GF-D8 (cell line): ENCODE measurements at regions not wholly inside any gene's neighbourhood (a gene's known extent, or its start where the extent isn't known, plus 50 kb on each side); places are given as distances from the start of the nearest gene placed in this dataset.
"Not testable (repeated sequence)": the region's sequence is repeated elsewhere in the genome, so short reads cannot be mapped to it uniquely, and the experiment has no call there.

Experiments
- DNase-seq: peaks from one replicate; lab custom pipeline; 2025; lab: John Stamatoyannopoulos, UW

GRCh38 chr2:223181561-223181960, 129.6 kb downstream of the KCNE4 start:
- no peak for DNase-seq

- no peak for DNase-seq
Observed at GRCh38 chr2:223182356-223182755, 130.4 kb downstream of the KCNE4 start.

- DNase-seq: no peak
Observed at GRCh38 chr2:223185638-223186037, 133.6 kb downstream of the KCNE4 start.

GRCh38 chr2:223187256-223187655, 135.3 kb downstream of the KCNE4 start:
- no peak for DNase-seq

GRCh38 chr2:223190561-223191206, 138.7 kb downstream of the KCNE4 start:
- DNase-seq: not testable (repeated sequence)

GRCh38 chr2:223196331-223196730, 144.3 kb downstream of the KCNE4 start:
- no peak for DNase-seq

GRCh38 chr2:223197046-223197445, 145.1 kb downstream of the KCNE4 start:
- DNase-seq: no peak

GRCh38 chr2:223199531-223200515, 147.8 kb downstream of the KCNE4 start:
- DNase-seq: no peak

- no peak for DNase-seq
Observed at GRCh38 chr2:223203971-223204929, 152.3 kb downstream of the KCNE4 start.

GRCh38 chr2:223210489-223210888, 158.5 kb downstream of the KCNE4 start:
- no peak for DNase-seq

- DNase-seq: no peak
Observed at GRCh38 chr2:223214394-223215253, 162.6 kb downstream of the KCNE4 start.

- DNase-seq: no peak
Observed at GRCh38 chr2:223215254-223215516, 163.2 kb downstream of the KCNE4 start.

GRCh38 chr2:223217373-223217772, 165.4 kb downstream of the KCNE4 start:
- DNase-seq: no peak

GRCh38 chr2:223218587-223219178, 166.7 kb downstream of the KCNE4 start:
- DNase-seq: no peak

GRCh38 chr2:223219872-223220657, 168.1 kb downstream of the KCNE4 start:
- no peak for DNase-seq

- DNase-seq: no peak
Observed at GRCh38 chr2:223220658-223220925, 168.6 kb downstream of the KCNE4 start.

GRCh38 chr2:223221139-223221835, 169.3 kb downstream of the KCNE4 start:
- no peak for DNase-seq

GRCh38 chr2:223222397-223222796, 170.4 kb downstream of the KCNE4 start:
- DNase-seq: no peak

- DNase-seq: no peak
Observed at GRCh38 chr2:223223156-223223555, 171.2 kb downstream of the KCNE4 start.

GRCh38 chr2:223225266-223225665, 173.3 kb downstream of the KCNE4 start:
- DNase-seq: no peak
